GM12872 (cell line): ENCODE measurements at regions not wholly inside any gene's neighbourhood (a gene's known extent, or its start where the extent isn't known, plus 50 kb on each side); places are given as distances from the start of the nearest gene placed in this dataset.

Experiments used
- TF ChIP-seq, protein P1 (sequence below): IDR thresholded peaks from 3 replicates; pipeline ENCODE4 v1.5.1; 2011; ENCODE audit warnings: low read depth, mild to moderate bottlenecking, low read length, moderate library complexity; ENCODE audit not compliant: insufficient read depth

GRCh38 chr4:123249821-123250220, 146.8 kb upstream of the SPRY1 start:
- TF ChIP-seq, protein P1, sequence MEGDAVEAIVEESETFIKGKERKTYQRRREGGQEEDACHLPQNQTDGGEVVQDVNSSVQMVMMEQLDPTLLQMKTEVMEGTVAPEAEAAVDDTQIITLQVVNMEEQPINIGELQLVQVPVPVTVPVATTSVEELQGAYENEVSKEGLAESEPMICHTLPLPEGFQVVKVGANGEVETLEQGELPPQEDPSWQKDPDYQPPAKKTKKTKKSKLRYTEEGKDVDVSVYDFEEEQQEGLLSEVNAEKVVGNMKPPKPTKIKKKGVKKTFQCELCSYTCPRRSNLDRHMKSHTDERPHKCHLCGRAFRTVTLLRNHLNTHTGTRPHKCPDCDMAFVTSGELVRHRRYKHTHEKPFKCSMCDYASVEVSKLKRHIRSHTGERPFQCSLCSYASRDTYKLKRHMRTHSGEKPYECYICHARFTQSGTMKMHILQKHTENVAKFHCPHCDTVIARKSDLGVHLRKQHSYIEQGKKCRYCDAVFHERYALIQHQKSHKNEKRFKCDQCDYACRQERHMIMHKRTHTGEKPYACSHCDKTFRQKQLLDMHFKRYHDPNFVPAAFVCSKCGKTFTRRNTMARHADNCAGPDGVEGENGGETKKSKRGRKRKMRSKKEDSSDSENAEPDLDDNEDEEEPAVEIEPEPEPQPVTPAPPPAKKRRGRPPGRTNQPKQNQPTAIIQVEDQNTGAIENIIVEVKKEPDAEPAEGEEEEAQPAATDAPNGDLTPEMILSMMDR = no peak

DNA sequence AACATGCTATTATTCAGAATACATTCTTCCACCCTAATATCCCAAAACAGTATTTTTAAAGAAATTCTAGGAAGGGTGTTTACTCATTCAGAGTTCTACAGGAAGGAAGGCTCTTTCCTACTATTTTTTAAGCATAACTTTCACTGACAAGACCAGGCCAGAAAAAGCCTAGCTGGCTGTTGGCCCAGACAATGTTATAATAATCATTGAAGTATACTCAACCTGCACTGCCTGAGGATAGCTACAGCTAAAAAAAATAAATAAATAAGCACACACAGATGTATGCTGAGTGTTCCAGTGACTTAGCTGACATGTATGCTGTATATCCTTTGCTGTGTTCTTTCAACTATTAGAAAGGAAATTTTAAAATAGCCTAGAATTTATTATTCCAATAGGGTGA, 145.8 kb upstream of the SPRY1 start:
- TF ChIP-seq, protein P1 = no peak

DNA sequence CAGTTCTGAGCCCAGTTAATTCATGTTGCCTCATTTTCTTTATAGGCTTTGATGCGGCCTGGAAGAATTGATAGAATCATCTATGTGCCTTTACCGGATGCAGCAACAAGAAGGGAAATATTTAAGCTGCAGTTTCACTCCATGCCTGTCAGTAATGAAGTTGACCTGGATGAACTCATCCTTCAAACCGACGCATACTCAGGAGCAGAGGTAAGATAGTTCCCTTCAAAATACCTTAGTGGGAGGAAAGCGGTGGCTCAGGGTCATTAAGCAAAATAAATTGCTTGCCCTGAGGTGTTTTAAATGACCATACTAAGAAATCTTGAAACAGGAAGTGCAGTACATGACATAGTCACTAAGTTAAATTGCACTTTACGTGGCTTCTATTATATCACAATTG, 140.6 kb upstream of the SPRY1 start:
- TF ChIP-seq, protein P1 = no peak

GRCh38 chr4:123256901-123257300, 139.7 kb upstream of the SPRY1 start:
- TF ChIP-seq, protein P1 = no peak

GRCh38 chr4:123257591-123257990, 139.0 kb upstream of the SPRY1 start:
- TF ChIP-seq, protein P1 = no peak

DNA sequence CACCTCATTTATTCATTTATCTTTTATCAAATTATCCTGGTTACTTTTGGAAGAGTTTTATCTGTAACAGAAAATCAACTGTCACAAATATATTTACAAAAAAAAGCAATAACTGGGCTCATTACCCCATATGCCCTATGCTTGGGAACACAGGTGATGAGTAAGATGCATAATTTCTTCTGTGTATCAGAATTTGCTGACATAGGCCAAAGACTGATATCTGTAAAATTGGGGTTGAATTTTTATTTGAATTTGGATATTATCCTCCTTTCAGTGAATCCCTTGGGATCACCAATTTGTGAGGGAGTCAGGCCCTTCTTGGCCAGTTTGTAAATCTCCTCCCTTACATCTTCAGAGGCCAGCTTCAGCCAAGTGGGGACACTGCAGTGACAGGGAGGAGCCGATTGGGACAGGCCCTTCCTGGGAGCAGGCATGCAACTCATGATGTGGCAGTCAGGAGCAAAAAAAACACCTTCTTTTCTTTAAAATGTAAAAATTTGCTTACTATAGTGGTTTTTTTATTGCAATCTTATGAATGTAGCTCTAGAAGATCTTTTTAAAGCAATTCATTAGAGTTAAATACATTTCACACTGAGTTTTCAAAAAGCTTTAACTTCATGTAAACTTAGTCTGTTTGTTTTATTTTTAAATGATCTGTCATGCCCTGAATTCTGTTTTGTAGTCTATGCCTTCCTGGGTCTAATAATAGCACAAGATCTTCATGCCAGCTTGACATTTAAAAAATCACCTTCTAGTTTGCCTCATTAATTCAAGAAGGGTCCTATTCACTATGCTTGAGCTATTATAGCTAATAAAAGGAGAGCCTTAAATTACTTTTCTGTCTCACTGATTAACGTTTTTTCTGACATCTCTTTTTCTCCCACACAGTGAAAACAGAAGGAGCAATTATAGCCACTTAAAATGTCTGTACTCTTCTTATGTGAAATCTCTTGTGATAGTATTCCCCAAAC, 136.6 kb upstream of the SPRY1 start:
- TF ChIP-seq, protein P1 = no peak

- TF ChIP-seq, protein P1 = no peak
Measured at GRCh38 chr4:123260653-123261052, 135.9 kb upstream of the SPRY1 start.
